GM21447 (cell line): ENCODE measurements at regions not wholly inside any gene's neighbourhood (a gene's known extent, or its start where the extent isn't known, plus 50 kb on each side); places are given as distances from the start of the nearest gene placed in this dataset.

Experiments
- ATAC-seq: cut with Tn5 transposase; IDR thresholded peaks from one replicate; pipeline ENCODE4 v1.9.1; 2021; ENCODE audit not compliant: unreplicated experiment

- ATAC-seq = no peak
These were observed 323.1 kb downstream of the PCDH18 start for GRCh38 chr4:137209240-137209639.

- no peak for ATAC-seq
These were observed 325.5 kb downstream of the PCDH18 start for GRCh38 chr4:137206781-137207180.

GRCh38 chr4:137203601-137204000 lies 328.7 kb downstream of the PCDH18 start:
- no peak for ATAC-seq

- ATAC-seq = no peak
These were observed 332.0 kb downstream of the PCDH18 start for GRCh38 chr4:137200322-137200721.

- no peak for ATAC-seq
These were observed 333.5 kb downstream of the PCDH18 start for GRCh38 chr4:137198791-137199190.

- no peak for ATAC-seq
These were observed 337.6 kb downstream of the PCDH18 start for GRCh38 chr4:137194670-137195069.

GRCh38 chr4:137193564-137193963 lies 338.7 kb downstream of the PCDH18 start:
- ATAC-seq = no peak

- ATAC-seq = no peak
These were observed 350.9 kb downstream of the PCDH18 start for GRCh38 chr4:137181293-137181899.

GRCh38 chr4:137180349-137180748 lies 351.9 kb downstream of the PCDH18 start:
- no peak for ATAC-seq

- no peak for ATAC-seq
These were observed 375.5 kb downstream of the PCDH18 start for GRCh38 chr4:137156807-137157206.

GRCh38 chr4:137156054-137156453 lies 376.2 kb downstream of the PCDH18 start:
- ATAC-seq = no peak

GRCh38 chr4:137131201-137131600 lies 401.1 kb downstream of the PCDH18 start:
- no peak for ATAC-seq

- no peak for ATAC-seq
These were observed 402.4 kb downstream of the PCDH18 start for GRCh38 chr4:137129845-137130244.

- ATAC-seq = no peak
These were observed 402.9 kb downstream of the PCDH18 start for GRCh38 chr4:137129441-137129840.

GRCh38 chr4:137125011-137125410 lies 407.3 kb downstream of the PCDH18 start:
- ATAC-seq = no peak

- ATAC-seq = peak; percentile 66
These were observed 407.9 kb downstream of the PCDH18 start for GRCh38 chr4:137124278-137124932.

- ATAC-seq = no peak
These were observed 409.4 kb downstream of the PCDH18 start for GRCh38 chr4:137122876-137123275.

- no peak for ATAC-seq
These were observed 416.1 kb downstream of the PCDH18 start for GRCh38 chr4:137116144-137116543.

- no peak for ATAC-seq
These were observed 425.6 kb downstream of the PCDH18 start for GRCh38 chr4:137106733-137107132.

GRCh38 chr4:137106287-137106686 lies 426.0 kb downstream of the PCDH18 start:
- no peak for ATAC-seq

GRCh38 chr4:137090951-137091350 lies 441.3 kb downstream of the PCDH18 start:
- no peak for ATAC-seq

- no peak for ATAC-seq
These were observed 448.6 kb downstream of the PCDH18 start for GRCh38 chr4:137083571-137084135.

GRCh38 chr4:137082061-137082460 lies 450.2 kb downstream of the PCDH18 start:
- ATAC-seq = no peak
